ENCODE measurements at regions not wholly inside any gene's neighbourhood (a gene's known extent, or its start where the extent isn't known, plus 50 kb on each side); places are given as distances from the start of the nearest gene placed in this dataset.
A peak's percentile ranks its signal among the peaks of the same experiment; 100 is the strongest.

DNA sequence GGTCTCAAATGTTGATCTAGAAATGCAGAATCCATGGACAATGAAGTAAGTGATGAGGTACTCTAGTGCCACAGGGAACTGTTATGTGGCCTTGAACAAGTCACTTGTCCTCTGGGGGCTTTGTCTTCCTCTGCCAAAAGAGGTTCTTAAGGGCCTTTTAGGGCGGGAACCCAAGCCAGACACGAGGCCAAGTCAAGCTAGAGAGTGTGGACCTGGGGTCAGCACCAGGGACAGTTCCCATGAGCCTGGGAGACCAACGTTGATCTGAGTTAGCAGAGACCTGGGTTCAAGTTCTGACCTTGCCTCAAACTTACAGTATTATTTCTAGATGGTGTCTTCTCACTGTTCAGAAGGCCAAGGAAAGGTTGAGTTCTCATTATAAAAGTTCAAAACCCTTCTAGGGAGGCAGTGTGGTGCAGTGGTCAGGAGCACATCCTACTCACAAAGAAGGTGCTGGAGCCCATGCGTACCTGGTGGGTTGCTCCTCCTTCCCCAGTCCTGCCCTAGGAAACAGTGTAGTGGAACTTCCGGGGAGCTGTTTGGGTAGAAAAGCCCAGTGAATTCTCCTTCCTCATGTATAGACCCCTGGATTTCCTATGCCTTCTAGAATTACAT lies 121.5 kb downstream of the CHST1 start:
- Histone ChIP-seq H3K4me3 (replicated peaks; ENCODE audit: insufficient read depth, low read length) (no peak overlapping the region), H3K27me3 (ENCODE audit: insufficient read depth, poor library complexity, severe bottlenecking) (no peaks in the 10 kb centered on the region), H3K27ac (replicated peaks) (no peak overlapping the region)
- DNase-seq (ENCODE audit: low read depth in 1 of 2, low spot score in 1 of 2): no peak
- TF ChIP-seq POLR2AphosphoS5 (IDR thresholded peaks at IDR 0.05; ENCODE audit: low read depth) (no peak), REST (IDR thresholded peaks at IDR 0.05; ENCODE audit: insufficient replicate concordance, low read depth) (peak; percentile 95), SPI1 (IDR thresholded peaks at IDR 0.05; ENCODE audit: borderline replicate concordance, low read depth) (no peak), CTCF (IDR thresholded peaks at IDR 0.05; ENCODE audit: insufficient read depth, low read length) (no peak), GABPA (IDR thresholded peaks at IDR 0.05; ENCODE audit: low read depth) (no peak)

- TF ChIP-seq SPI1 (IDR thresholded peaks at IDR 0.05; ENCODE audit: borderline replicate concordance, low read depth) (no peak), REST (IDR thresholded peaks at IDR 0.05; ENCODE audit: insufficient replicate concordance, low read depth) (no peak), CTCF (IDR thresholded peaks at IDR 0.05; ENCODE audit: insufficient read depth, low read length) (no peak), POLR2AphosphoS5 (IDR thresholded peaks at IDR 0.05; ENCODE audit: low read depth) (no peak), GABPA (IDR thresholded peaks at IDR 0.05; ENCODE audit: low read depth) (no peak)
- H3K27ac ChIP-seq (replicated peaks): no peak overlapping the region
- H3K4me3 ChIP-seq (replicated peaks; ENCODE audit: insufficient read depth, low read length): no peak overlapping the region
- no peak for DNase-seq (ENCODE audit: low read depth in 1 of 2, low spot score in 1 of 2)
- no peaks in the 10 kb centered on the region for H3K27me3 ChIP-seq (ENCODE audit: insufficient read depth, poor library complexity, severe bottlenecking)
Measured at GRCh38 chr11:45543081-45543480, 122.3 kb downstream of the CHST1 start.

GRCh38 chr11:45541693-45542434 lies 123.6 kb downstream of the CHST1 start:
- no peak for DNase-seq (ENCODE audit: low read depth in 1 of 2, low spot score in 1 of 2)
- H3K4me3 ChIP-seq (replicated peaks; ENCODE audit: insufficient read depth, low read length): no peak overlapping the region
- H3K27ac ChIP-seq (replicated peaks): no peak overlapping the region
- no peaks in the 10 kb centered on the region for H3K27me3 ChIP-seq (ENCODE audit: insufficient read depth, poor library complexity, severe bottlenecking)
- TF ChIP-seq GABPA (IDR thresholded peaks at IDR 0.05; ENCODE audit: low read depth) (no peak), CTCF (IDR thresholded peaks at IDR 0.05; ENCODE audit: insufficient read depth, low read length) (no peak), SPI1 (IDR thresholded peaks at IDR 0.05; ENCODE audit: borderline replicate concordance, low read depth) (no peak), POLR2AphosphoS5 (IDR thresholded peaks at IDR 0.05; ENCODE audit: low read depth) (no peak), REST (IDR thresholded peaks at IDR 0.05; ENCODE audit: insufficient replicate concordance, low read depth) (no peak)

Data from HL-60 (cell line).